T-cell (primary cell): ENCODE measurements at regions not wholly inside any gene's neighbourhood (a gene's known extent, or its start where the extent isn't known, plus 50 kb on each side); places are given as distances from the start of the nearest gene placed in this dataset.
A peak's percentile ranks its signal among the peaks of the same experiment; 100 is the strongest.

ENCODE experiments used
- ATAC-seq, 4 experiments: fragments of 200-7000 bp in 3 of 4; fragments of 150-1000 bp in 1 of 4; cut with Tn5 transposase; replicated peaks in 1 of 4; 1 replicate in 3 of 4; 2 replicates in 1 of 4; pipeline ENCODE4 v1.10.0; 2021; ENCODE audit warnings: moderate library complexity in 3 of 4, mild to moderate bottlenecking in 2 of 4, moderate number of reproducible peaks in 1 of 4
- CTCF ChIA-PET, 2 donors: fragments of 300-600 bp; sonication (Branson Sonifier 250); formaldehyde crosslinking; loops; one replicate each; lab custom pipeline; 2022; ENCODE audit warnings: antibody characterized with exemption in 2 of 2; lab: Charles Lee
- POLR2A ChIA-PET, 2 donors: fragments of 300-600 bp; sonication (Branson Sonifier 250); formaldehyde crosslinking; loops; one replicate each; lab custom pipeline; 2022; ENCODE audit warnings: antibody characterized with exemption in 2 of 2; lab: Charles Lee
- DNase-seq, 35 experiments: peaks; one replicate each; pipeline versions ENCODE4 v3.0.0 to v3.0.0-alpha.2; 2013 to 2023
- H3K27ac ChIP-seq: one replicate; pipeline ENCODE4 v1.5.1; 2013; ENCODE audit warnings: low read length
- H3K27me3 ChIP-seq, 2 experiments: replicated peaks in 1 of 2; 1 replicate in 1 of 2; 2 replicates in 1 of 2; pipeline versions ENCODE4 v1.6.1 to v1.7.0; 2013; ENCODE audit warnings: low read length in 1 of 2, mixed read lengths in 1 of 2; ENCODE audit not compliant: control insufficient read depth in 2 of 2, insufficient read depth in 2 of 2; ENCODE audit errors: extremely low read depth in 1 of 2
- H3K36me3 ChIP-seq, 2 donors: 1 replicate in 1 of 2; 2 replicates in 1 of 2; pipeline versions ENCODE4 v1.6.1 to v1.7.0; 2013; ENCODE audit warnings: low read length in 1 of 2; ENCODE audit not compliant: control insufficient read depth in 2 of 2, insufficient read depth in 1 of 2; ENCODE audit errors: extremely low read depth in 1 of 2
- H3K4me1 ChIP-seq, 2 experiments: 1 replicate in 1 of 2; 2 replicates in 1 of 2; pipeline versions ENCODE4 v1.6.1 to v1.7.0; 2013; ENCODE audit warnings: low read length in 2 of 2, mixed read lengths in 1 of 2; ENCODE audit not compliant: insufficient read depth in 2 of 2, control insufficient read depth in 1 of 2; ENCODE audit errors: extremely low read depth in 1 of 2
- H3K4me3 ChIP-seq, 2 donors: 1 replicate in 1 of 2; 2 replicates in 1 of 2; pipeline versions ENCODE4 v1.5.1 to v1.7.0; 2013; ENCODE audit warnings: mild to moderate bottlenecking in 2 of 2, low read length in 1 of 2, moderate library complexity in 1 of 2; ENCODE audit not compliant: control insufficient read depth in 1 of 2; ENCODE audit errors: extremely low read depth in 1 of 2
- H3K9me3 ChIP-seq: 2 replicates; pipeline ENCODE4 v1.7.0; 2013
- H3K27ac Mint-ChIP-seq, 2 donors: one replicate each; pipeline ENCODE4 v1.8.0; 2020 to 2021; ENCODE audit warnings: mild to moderate bottlenecking in 2 of 2, mixed read lengths in 2 of 2
- H3K27me3 Mint-ChIP-seq, 2 donors: one replicate each; pipeline ENCODE4 v1.8.0; 2021 to 2022; ENCODE audit warnings: mixed read lengths in 2 of 2
- H3K36me3 Mint-ChIP-seq: one replicate; pipeline ENCODE4 v1.8.0; 2021; ENCODE audit warnings: mixed read lengths
- H3K4me1 Mint-ChIP-seq, 3 donors: one replicate each; pipeline ENCODE4 v1.8.0; 2020 to 2022; ENCODE audit warnings: mixed read lengths in 3 of 3, mild to moderate bottlenecking in 1 of 3
- H3K4me3 Mint-ChIP-seq, 3 donors: one replicate each; pipeline ENCODE4 v1.8.0; 2020 to 2022; ENCODE audit warnings: mild to moderate bottlenecking in 3 of 3, mixed read lengths in 3 of 3, moderate library complexity in 3 of 3
- H3K9me3 Mint-ChIP-seq, 3 donors: one replicate each; pipeline ENCODE4 v1.8.0; 2020 to 2022; ENCODE audit warnings: mixed read lengths in 3 of 3
- WGBS: methylation state at CpG from one replicate; pipeline ENCODE4 v1.1.5; 2013; ENCODE audit warnings: missing lambda C conversion rate; ENCODE audit not compliant: insufficient coverage; 5-methylcytosine and 5-hydroxymethylcytosine counted together

- no peak overlapping the region for H3K4me3 Mint-ChIP-seq
- CTCF ChIA-PET, result no interaction called here
- Histone ChIP-seq H3K4me3 (no peak overlapping the region), H3K36me3 (no peaks in the 10 kb centered on the region), H3K4me1 (no peaks in the 10 kb centered on the region), H3K27ac (no peak overlapping the region), H3K27me3 (peaks cover 0 to 5% of the 10 kb centered on the region in 2 experiments), H3K9me3 (no peaks in the 10 kb centered on the region)
- DNase-seq (no peak), ATAC-seq (no peak)
- H3K27ac Mint-ChIP-seq, result no peak overlapping the region
- peaks cover 8% of the 10 kb centered on the region for H3K36me3 Mint-ChIP-seq
- peaks cover 13 to 21% of the 10 kb centered on the region in 2 donors for H3K27me3 Mint-ChIP-seq
- POLR2A ChIA-PET, result no interaction called here
- WGBS, result 93% methylated on average over 2 of the region's 6 CpGs
- H3K9me3 Mint-ChIP-seq, result peaks cover 0 to 5% (median 3%) of the 10 kb centered on the region in 3 donors
- no peaks in the 10 kb centered on the region for H3K4me1 Mint-ChIP-seq
Measured at GRCh38 chr1:184141361-184141880, 89.9 kb downstream of the TSEN15 start.

GRCh38 chr1:184143449-184143848 lies 91.9 kb downstream of the TSEN15 start:
- H3K4me3 Mint-ChIP-seq, result no peak overlapping the region
- no peaks in the 10 kb centered on the region for H3K9me3 ChIP-seq
- ChIA-PET POLR2A (interaction anchor here in 1 of 2 donors (0.6 kb wide), 1 partner anchor 735 kb away, joined by 4 read pairs; no protein-coding TSS in a partner anchor), CTCF (no interaction called here)
- H3K9me3 Mint-ChIP-seq, result no peaks in the 10 kb centered on the region
- H3K27ac ChIP-seq, result no peak overlapping the region
- no peaks in the 10 kb centered on the region for H3K36me3 ChIP-seq
- H3K27me3 ChIP-seq, result peaks cover 0 to 7% of the 10 kb centered on the region in 2 experiments
- H3K4me1 ChIP-seq, result no peaks in the 10 kb centered on the region
- no peak overlapping the region for H3K27ac Mint-ChIP-seq
- H3K27me3 Mint-ChIP-seq, result peaks cover 25 to 30% of the 10 kb centered on the region in 2 donors
- H3K4me3 ChIP-seq, result no peak overlapping the region
- no peak for ATAC-seq
- H3K4me1 Mint-ChIP-seq, result no peaks in the 10 kb centered on the region
- DNase-seq, result no peak
- H3K36me3 Mint-ChIP-seq, result no peaks in the 10 kb centered on the region
- no CpG with 5 or more reads among the region's 5 CpGs for WGBS

- CTCF ChIA-PET, result no interaction called here
Measured at GRCh38 chr1:184145083-184145482, 93.6 kb downstream of the TSEN15 start.

GRCh38 chr1:184146202-184146601 lies 94.7 kb downstream of the TSEN15 start:
- Histone ChIP-seq H3K27ac (no peak overlapping the region), H3K36me3 (no peaks in the 10 kb centered on the region), H3K4me3 (no peak overlapping the region), H3K4me1 (no peaks in the 10 kb centered on the region), H3K9me3 (no peaks in the 10 kb centered on the region), H3K27me3 (peaks cover 0 to 7% of the 10 kb centered on the region in 2 experiments)
- ChIA-PET POLR2A (no interaction called here), CTCF (no interaction called here)
- Mint-ChIP-seq H3K27me3 (peaks cover 28 to 33% of the 10 kb centered on the region in 2 donors), H3K36me3 (no peaks in the 10 kb centered on the region), H3K27ac (no peak overlapping the region), H3K4me1 (no peaks in the 10 kb centered on the region), H3K9me3 (no peaks in the 10 kb centered on the region), H3K4me3 (no peak overlapping the region)
- DNase-seq, result no peak
- WGBS, result 73% methylated on average over 4 of the region's 4 CpGs
- ATAC-seq, result no peak

More at GRCh38 chr1:184145083-184145482, 93.6 kb downstream of the TSEN15 start:
- Mint-ChIP-seq H3K9me3 (no peaks in the 10 kb centered on the region), H3K36me3 (no peaks in the 10 kb centered on the region), H3K27me3 (peaks cover 25 to 30% of the 10 kb centered on the region in 2 donors), H3K27ac (no peak overlapping the region), H3K4me1 (no peaks in the 10 kb centered on the region), H3K4me3 (no peak overlapping the region)
- POLR2A ChIA-PET, result no interaction called here
- H3K27me3 ChIP-seq, result peaks cover 0 to 7% of the 10 kb centered on the region in 2 experiments
- no peak overlapping the region for H3K27ac ChIP-seq
- WGBS, result 100% methylated on average over 2 of the region's 5 CpGs
- DNase-seq, result no peak
- H3K36me3 ChIP-seq, result no peaks in the 10 kb centered on the region
- H3K4me1 ChIP-seq, result no peaks in the 10 kb centered on the region
- no peaks in the 10 kb centered on the region for H3K9me3 ChIP-seq
- no peak for ATAC-seq
- H3K4me3 ChIP-seq, result no peak overlapping the region

- Mint-ChIP-seq H3K27me3 (peaks cover 44 to 45% of the 10 kb centered on the region in 2 donors), H3K4me3 (no peak overlapping the region), H3K4me1 (peaks cover 12 to 14% (median 12%) of the 10 kb centered on the region in 3 donors), H3K9me3 (no peaks in the 10 kb centered on the region), H3K27ac (no peak overlapping the region), H3K36me3 (no peaks in the 10 kb centered on the region)
- Histone ChIP-seq H3K9me3 (no peaks in the 10 kb centered on the region), H3K4me1 (peaks cover 0 to 9% of the 10 kb centered on the region in 2 experiments), H3K4me3 (no peak overlapping the region), H3K36me3 (no peaks in the 10 kb centered on the region), H3K27ac (no peak overlapping the region), H3K27me3 (peaks cover 0 to 13% of the 10 kb centered on the region in 2 experiments)
- ATAC-seq (no peak), DNase-seq (no peak)
- ChIA-PET CTCF (no interaction called here), POLR2A (no interaction called here)
- WGBS, result 91% methylated on average over 8 of the region's 9 CpGs
Measured at GRCh38 chr1:184150776-184151531, 99.4 kb downstream of the TSEN15 start.

- Histone ChIP-seq H3K4me1 (peaks cover 0 to 9% of the 10 kb centered on the region in 2 experiments), H3K9me3 (no peaks in the 10 kb centered on the region), H3K36me3 (no peaks in the 10 kb centered on the region), H3K27me3 (peaks cover 0 to 10% of the 10 kb centered on the region in 2 experiments), H3K4me3 (no peak overlapping the region), H3K27ac (no peak overlapping the region)
- peak overlapping the region in 1 of 2 donors; percentile 9 for H3K27ac Mint-ChIP-seq
- H3K27me3 Mint-ChIP-seq, result peaks cover 38% of the 10 kb centered on the region in 2 donors
- H3K36me3 Mint-ChIP-seq, result no peaks in the 10 kb centered on the region
- ChIA-PET POLR2A (no interaction called here), CTCF (no interaction called here)
- DNase-seq, result no peak
- no peak for ATAC-seq
- 11% methylated on average over 5 of the region's 10 CpGs for WGBS
- H3K9me3 Mint-ChIP-seq, result no peaks in the 10 kb centered on the region
- peaks cover 12 to 14% (median 12%) of the 10 kb centered on the region in 3 donors for H3K4me1 Mint-ChIP-seq
- H3K4me3 Mint-ChIP-seq, result peak overlapping the region; percentile 39 to 49 (median 48)
Measured at GRCh38 chr1:184152434-184152898, 100.9 kb downstream of the TSEN15 start.
